ENCODE measurements at regions not wholly inside any gene's neighbourhood (a gene's known extent, or its start where the extent isn't known, plus 50 kb on each side); places are given as distances from the start of the nearest gene placed in this dataset.

GRCh38 chr9:95606489-95607350 is 89.9 kb upstream of the PTCH1 start:
- DNase-seq (ENCODE audit: low read depth) = no peak
- H3K4me3 ChIP-seq (ENCODE audit: low read length) = no peak overlapping the region
- no peak for TF ChIP-seq CTCF (conservative IDR thresholded peaks at IDR 0.05; ENCODE audit: low read length)

- no peak overlapping the region for H3K4me3 ChIP-seq (ENCODE audit: low read length)
- TF ChIP-seq CTCF (conservative IDR thresholded peaks at IDR 0.05; ENCODE audit: low read length) = no peak
- no peak for DNase-seq (ENCODE audit: low read depth)
These were observed 89.2 kb upstream of the PTCH1 start for GRCh38 chr9:95605816-95606488.

- no peak for TF ChIP-seq CTCF (conservative IDR thresholded peaks at IDR 0.05; ENCODE audit: low read length)
- DNase-seq (ENCODE audit: low read depth) = no peak
- H3K4me3 ChIP-seq (ENCODE audit: low read length) = no peak overlapping the region
These were observed 88.3 kb upstream of the PTCH1 start for GRCh38 chr9:95605101-95605500.

- H3K4me3 ChIP-seq (ENCODE audit: low read length) = no peak overlapping the region
- DNase-seq (ENCODE audit: low read depth) = no peak
- no peak for TF ChIP-seq CTCF (conservative IDR thresholded peaks at IDR 0.05; ENCODE audit: low read length)
These were observed 81.5 kb upstream of the PTCH1 start for GRCh38 chr9:95598236-95598635.

- H3K4me3 ChIP-seq (ENCODE audit: low read length) = no peak overlapping the region
- DNase-seq (ENCODE audit: low read depth) = no peak
- TF ChIP-seq CTCF (conservative IDR thresholded peaks at IDR 0.05; ENCODE audit: low read length) = no peak
These were observed 79.0 kb upstream of the PTCH1 start for GRCh38 chr9:95595721-95596295.

- TF ChIP-seq CTCF (conservative IDR thresholded peaks at IDR 0.05; ENCODE audit: low read length) = no peak
- no peak overlapping the region for H3K4me3 ChIP-seq (ENCODE audit: low read length)
- no peak for DNase-seq (ENCODE audit: low read depth)
These were observed 76.2 kb upstream of the PTCH1 start for GRCh38 chr9:95592931-95593330.

All from AG10803 (cell line).